Mammary epithelial cell (primary cell): ENCODE measurements at regions not wholly inside any gene's neighbourhood (a gene's known extent, or its start where the extent isn't known, plus 50 kb on each side); places are given as distances from the start of the nearest gene placed in this dataset.

ENCODE experiments used
- CTCF ChIP-seq, 2 donors: IDR thresholded peaks in 1 of 2; conservative IDR thresholded peaks in 1 of 2; 2 replicates each; pipeline ENCODE4 v1.5.1; 2011 to 2012; ENCODE audit warnings: inconsistent platforms in 2 of 2, low read length in 2 of 2, mild to moderate bottlenecking in 2 of 2, control low read depth in 1 of 2, low read depth in 1 of 2; ENCODE audit not compliant: insufficient read depth in 1 of 2; ENCODE audit errors: extremely low read depth in 1 of 2
- EZH2 ChIP-seq: IDR thresholded peaks from 2 replicates; pipeline ENCODE4 v1.6.1; 2012; ENCODE audit warnings: low read length, inconsistent platforms, borderline replicate concordance

DNA sequence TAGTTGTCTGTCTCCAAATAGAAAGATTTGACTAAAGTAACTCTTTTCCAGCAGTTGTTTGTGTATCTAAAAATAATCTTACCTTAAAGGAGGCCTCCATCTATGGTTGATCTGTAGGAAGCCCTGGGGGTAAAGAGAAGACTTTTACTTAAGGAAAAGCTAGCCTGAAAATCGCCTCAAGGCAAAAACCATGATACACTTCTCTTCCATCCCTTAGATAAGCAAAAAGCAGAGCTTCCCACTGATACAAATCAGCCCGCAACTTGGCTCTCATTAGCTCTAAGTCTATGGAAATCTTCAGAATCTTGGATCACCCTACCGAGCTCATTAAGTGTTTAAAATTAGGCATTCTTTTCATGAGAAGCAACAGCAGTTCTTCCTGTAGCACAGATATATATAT lies 576.9 kb upstream of the PTBP2 start:
- TF ChIP-seq CTCF (conservative IDR thresholded peaks at IDR 0.05 in 1 of 2, IDR thresholded peaks at IDR 0.05 in 1 of 2; ENCODE audit: extremely low read depth in 1 of 2, insufficient read depth in 1 of 2, low read depth in 1 of 2, low read length in 2 of 2) (no peak), EZH2 (no peak)
